HEK293 (cell line): ENCODE measurements at regions not wholly inside any gene's neighbourhood (a gene's known extent, or its start where the extent isn't known, plus 50 kb on each side); places are given as distances from the start of the nearest gene placed in this dataset.

Source experiments
- CTCF ChIA-PET: fragments of 350-600 bp; formaldehyde crosslinking; extraction: SDS; loops from one replicate; lab custom pipeline; 2021; ENCODE audit warnings: antibody characterized with exemption; lab: Yijun Ruan, JAX
- POLR2A ChIA-PET: fragments of 300-600 bp; formaldehyde crosslinking; extraction: SDS; loops from one replicate; lab custom pipeline; 2020; ENCODE audit warnings: antibody characterized with exemption, inconsistent platforms; lab: Yijun Ruan, JAX
- H3K27ac ChIP-seq: fragments of 200-500 bp; sonication (Bioruptor generic); 2 replicates; pipeline ENCODE4 v1.5.1; 2014; ENCODE audit warnings: low read depth, low read length, control low read depth, inconsistent platforms; ENCODE audit errors: extremely low read depth
- H3K36me3 ChIP-seq, 2 experiments: fragments of 200-500 bp in 1 of 2; sonication (Bioruptor generic) in 1 of 2; 1 replicate in 1 of 2; 2 replicates in 1 of 2; pipeline ENCODE4 v1.5.1; 2014 to 2017; ENCODE audit warnings: inconsistent platforms in 2 of 2, low read length in 2 of 2; ENCODE audit not compliant: control insufficient read depth in 2 of 2, insufficient read depth in 1 of 2
- H3K4me1 ChIP-seq: fragments of 200-500 bp; sonication (Bioruptor generic); 2 replicates; pipeline ENCODE4 v1.5.1; 2014; ENCODE audit warnings: mild to moderate bottlenecking, low read length, inconsistent platforms; ENCODE audit not compliant: control insufficient read depth, insufficient read depth
- H3K4me3 ChIP-seq: 2 replicates; pipeline ENCODE4 v1.5.1; 2011; ENCODE audit warnings: low read depth, mild to moderate bottlenecking, control low read depth, low read length, moderate library complexity
- H3K9me3 ChIP-seq: fragments of 200-500 bp; sonication (Bioruptor generic); 2 replicates; pipeline ENCODE4 v1.5.1; 2014; ENCODE audit warnings: low read depth, low read length, inconsistent platforms; ENCODE audit not compliant: control insufficient read depth, insufficient read depth
- GLIS1 ChIP-seq: fragments of 450-650 bp; formaldehyde crosslinking; IDR thresholded peaks from 2 replicates; pipeline ENCODE4 v1.5.1; 2016; ENCODE audit warnings: missing biosample characterization, missing genetic modification characterization
- ZBTB8A ChIP-seq: fragments of 450-650 bp; formaldehyde crosslinking; IDR thresholded peaks from 2 replicates; pipeline ENCODE4 v1.5.1; 2016; ENCODE audit warnings: missing biosample characterization, missing genetic modification characterization
- ZEB2 ChIP-seq: fragments of 450-650 bp; formaldehyde crosslinking; IDR thresholded peaks from 2 replicates; pipeline ENCODE4 v1.5.1; 2016; ENCODE audit warnings: missing biosample characterization, missing genetic modification characterization
- ZFP37 ChIP-seq: fragments of 450-650 bp; formaldehyde crosslinking; IDR thresholded peaks from 2 replicates; pipeline ENCODE4 v1.5.1; 2016; ENCODE audit warnings: missing biosample characterization, missing genetic modification characterization
- ZNF184 ChIP-seq: fragments of 450-650 bp; IDR thresholded peaks from 2 replicates; pipeline ENCODE4 v1.5.1; 2018; ENCODE audit warnings: missing biosample characterization, mild to moderate bottlenecking, missing genetic modification characterization
- ZNF239 ChIP-seq: fragments of 450-650 bp; formaldehyde crosslinking; IDR thresholded peaks from 2 replicates; pipeline ENCODE4 v1.5.1; 2016; ENCODE audit warnings: missing biosample characterization, missing genetic modification characterization
- ZNF24 ChIP-seq: fragments of 450-650 bp; formaldehyde crosslinking; IDR thresholded peaks from 2 replicates; pipeline ENCODE4 v1.5.1; 2016; ENCODE audit warnings: missing biosample characterization, missing genetic modification characterization
- ZNF266 ChIP-seq: fragments of 450-650 bp; formaldehyde crosslinking; IDR thresholded peaks from 2 replicates; pipeline ENCODE4 v1.5.1; 2016; ENCODE audit warnings: missing biosample characterization, missing genetic modification characterization, low read depth
- ZNF423 ChIP-seq: fragments of 450-650 bp; formaldehyde crosslinking; IDR thresholded peaks from 2 replicates; pipeline ENCODE4 v1.5.1; 2016; ENCODE audit warnings: missing biosample characterization, missing genetic modification characterization
- ZNF501 ChIP-seq: fragments of 450-650 bp; formaldehyde crosslinking; IDR thresholded peaks from 2 replicates; pipeline ENCODE4 v1.5.1; 2016; ENCODE audit warnings: missing biosample characterization, missing genetic modification characterization
- ZNF514 ChIP-seq: fragments of 450-650 bp; formaldehyde crosslinking; IDR thresholded peaks from 2 replicates; pipeline ENCODE4 v1.5.1; 2016; ENCODE audit warnings: missing biosample characterization, missing genetic modification characterization
- ZNF530 ChIP-seq: fragments of 450-650 bp; formaldehyde crosslinking; IDR thresholded peaks from 2 replicates; pipeline ENCODE4 v1.5.1; 2016; ENCODE audit warnings: low read depth, missing biosample characterization, missing genetic modification characterization
- ZNF549 ChIP-seq: fragments of 450-650 bp; IDR thresholded peaks from 2 replicates; pipeline ENCODE4 v1.5.1; 2018; ENCODE audit warnings: missing biosample characterization, missing genetic modification characterization, mild to moderate bottlenecking, inconsistent platforms, moderate library complexity
- ZNF571 ChIP-seq: fragments of 450-650 bp; formaldehyde crosslinking; IDR thresholded peaks from 2 replicates; pipeline ENCODE4 v1.5.0; 2017; ENCODE audit warnings: missing biosample characterization, missing genetic modification characterization
- ZNF610 ChIP-seq: fragments of 450-650 bp; formaldehyde crosslinking; IDR thresholded peaks from 2 replicates; pipeline ENCODE4 v1.5.1; 2016; ENCODE audit warnings: missing biosample characterization, missing genetic modification characterization, borderline replicate concordance
- ZNF692 ChIP-seq: fragments of 450-650 bp; formaldehyde crosslinking; IDR thresholded peaks from 2 replicates; pipeline ENCODE4 v1.5.1; 2016; ENCODE audit warnings: missing biosample characterization, missing genetic modification characterization
- ZSCAN4 ChIP-seq: fragments of 450-650 bp; formaldehyde crosslinking; IDR thresholded peaks from 2 replicates; pipeline ENCODE4 v1.5.1; 2017; ENCODE audit warnings: missing biosample characterization, missing genetic modification characterization
- TF ChIP-seq, protein P1 (sequence below): fragments of 450-650 bp; formaldehyde crosslinking; IDR thresholded peaks from 2 replicates; pipeline ENCODE4 v1.5.1; 2016; ENCODE audit warnings: missing biosample characterization, missing genetic modification characterization
- TF ChIP-seq, protein P2 (sequence below): fragments of 450-650 bp; formaldehyde crosslinking; IDR thresholded peaks from 2 replicates; pipeline ENCODE4 v1.5.1; 2016; ENCODE audit warnings: missing biosample characterization, missing genetic modification characterization

GRCh38 chr2:207289295-207290018 is 123.7 kb upstream of the KLF7 start:
- no peak overlapping the region for H3K27ac ChIP-seq
- H3K4me3 ChIP-seq = no peak overlapping the region
- no peaks in the 10 kb centered on the region for H3K4me1 ChIP-seq
- H3K9me3 ChIP-seq = no peaks in the 10 kb centered on the region
- TF ChIP-seq, protein P1, sequence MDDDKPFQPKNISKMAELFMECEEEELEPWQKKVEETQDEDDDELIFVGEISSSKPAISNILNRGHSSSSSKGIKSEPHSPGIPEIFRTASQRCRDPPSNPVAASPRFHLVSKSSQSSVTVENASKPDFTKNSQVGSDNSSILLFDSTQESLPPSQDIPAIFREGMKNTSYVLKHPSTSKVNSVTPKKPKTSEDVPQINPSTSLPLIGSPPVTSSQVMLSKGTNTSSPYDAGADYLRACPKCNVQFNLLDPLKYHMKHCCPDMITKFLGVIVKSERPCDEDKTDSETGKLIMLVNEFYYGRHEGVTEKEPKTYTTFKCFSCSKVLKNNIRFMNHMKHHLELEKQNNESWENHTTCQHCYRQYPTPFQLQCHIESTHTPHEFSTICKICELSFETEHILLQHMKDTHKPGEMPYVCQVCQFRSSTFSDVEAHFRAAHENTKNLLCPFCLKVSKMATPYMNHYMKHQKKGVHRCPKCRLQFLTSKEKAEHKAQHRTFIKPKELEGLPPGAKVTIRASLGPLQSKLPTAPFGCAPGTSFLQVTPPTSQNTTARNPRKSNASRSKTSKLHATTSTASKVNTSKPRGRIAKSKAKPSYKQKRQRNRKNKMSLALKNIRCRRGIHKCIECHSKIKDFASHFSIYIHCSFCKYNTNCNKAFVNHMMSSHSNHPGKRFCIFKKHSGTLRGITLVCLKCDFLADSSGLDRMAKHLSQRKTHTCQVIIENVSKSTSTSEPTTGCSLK (tag by site-specific recombination) = no peak
- TF ChIP-seq, all 188 proteins: peak for 0
- ChIA-PET POLR2A (no interaction called here), CTCF (no interaction called here)
- H3K36me3 ChIP-seq = no peaks in the 10 kb centered on the region

DNA sequence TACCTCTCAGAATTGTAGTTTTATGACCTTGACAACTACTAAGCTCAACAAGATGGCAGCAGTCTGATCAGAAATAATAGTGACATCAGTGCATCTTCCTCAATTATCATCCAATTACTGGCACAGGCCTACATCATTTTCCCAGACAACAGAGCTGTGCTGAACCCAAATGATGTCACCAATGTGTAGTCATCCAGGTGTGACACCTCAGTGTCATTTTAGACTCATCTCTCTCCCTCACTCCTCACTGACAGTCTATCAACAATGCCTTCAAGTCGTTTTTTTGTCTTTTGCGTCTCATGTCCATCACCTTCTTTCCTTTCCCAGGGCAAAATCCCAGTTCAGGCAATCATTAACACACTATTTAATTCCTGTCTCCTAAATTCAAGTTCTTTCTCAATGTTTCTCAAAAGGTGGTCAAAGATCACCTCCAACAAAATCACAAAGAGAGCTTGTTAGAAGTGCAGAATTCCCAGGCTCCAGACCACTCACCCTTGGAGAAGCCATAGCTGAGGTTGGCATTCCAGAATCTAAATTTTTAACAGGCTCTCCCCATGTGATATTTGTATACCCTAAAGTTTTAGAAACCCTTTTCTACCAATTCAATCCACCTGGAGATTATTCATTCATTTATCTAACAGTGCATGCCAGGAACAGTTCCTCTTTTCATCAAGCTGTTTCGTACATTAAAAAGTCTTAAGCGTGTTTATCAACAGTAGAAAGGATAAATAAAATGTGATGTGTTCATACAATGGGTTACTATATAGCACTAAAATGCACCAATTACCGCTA is 125.3 kb upstream of the KLF7 start:
- Histone ChIP-seq H3K9me3 (no peaks in the 10 kb centered on the region), H3K4me3 (no peak overlapping the region), H3K27ac (no peak overlapping the region), H3K36me3 (no peaks in the 10 kb centered on the region), H3K4me1 (no peaks in the 10 kb centered on the region)
- ChIA-PET CTCF (interaction anchor here (0.6 kb wide), 2 partner anchors 264 to 402 kb away, joined by 3 to 5 read pairs; no protein-coding TSS in a partner anchor), POLR2A (interaction anchor here (0.7 kb wide), 1 partner anchor 38 kb away, joined by 11 read pairs; no protein-coding TSS in a partner anchor)
- TF ChIP-seq ZNF24 (no peak), ZEB2 (no peak), ZSCAN4 (tag by site-specific recombination) (no peak), ZNF514 (no peak), ZNF266 (tag by site-specific recombination) (no peak), ZNF530 (no peak), ZNF571 (tag by site-specific recombination) (no peak), ZNF423 (tag by site-specific recombination) (no peak), ZNF184 (tag by site-specific recombination) (no peak), ZNF501 (tag by site-specific recombination) (no peak), ZFP37 (tag by site-specific recombination) (no peak), ZNF610 (tag by site-specific recombination) (no peak), ZNF549 (no peak), ZNF239 (no peak), ZNF692 (tag by site-specific recombination) (no peak), ZBTB8A (tag by site-specific recombination) (no peak), GLIS1 (tag by site-specific recombination) (no peak)
- TF ChIP-seq, protein P2, sequence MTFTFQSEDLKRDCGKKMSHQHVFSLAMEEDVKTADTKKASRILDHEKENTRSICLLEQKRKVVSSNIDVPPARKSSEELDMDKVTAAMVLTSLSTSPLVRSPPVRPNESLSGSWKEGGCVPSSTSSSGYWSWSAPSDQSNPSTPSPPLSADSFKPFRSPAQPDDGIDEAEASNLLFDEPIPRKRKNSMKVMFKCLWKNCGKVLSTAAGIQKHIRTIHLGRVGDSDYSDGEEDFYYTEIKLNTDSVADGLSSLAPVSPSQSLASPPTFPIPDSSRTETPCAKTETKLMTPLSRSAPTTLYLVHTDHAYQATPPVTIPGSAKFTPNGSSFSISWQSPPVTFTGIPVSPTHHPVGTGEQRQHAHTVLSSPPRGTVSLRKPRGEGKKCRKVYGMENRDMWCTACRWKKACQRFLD = no peak
